Mesothelial cell of epicardium (in vitro differentiated cells): ENCODE measurements at regions not wholly inside any gene's neighbourhood (a gene's known extent, or its start where the extent isn't known, plus 50 kb on each side); places are given as distances from the start of the nearest gene placed in this dataset.

Source experiments
- DNase-seq, 2 experiments: peaks; one replicate each; pipeline ENCODE4 v3.0.0; 2021; ENCODE audit warnings: low spot score in 2 of 2; ENCODE audit not compliant: unreplicated experiment in 2 of 2
- H3K27ac Mint-ChIP-seq: 2 replicates; pipeline ENCODE4 v1.8.0; 2021; ENCODE audit warnings: mixed read lengths
- H3K27me3 Mint-ChIP-seq: 2 replicates; pipeline ENCODE4 v1.8.0; 2021; ENCODE audit warnings: low read depth, mixed read lengths
- H3K36me3 Mint-ChIP-seq: 2 replicates; pipeline ENCODE4 v1.8.0; 2021; ENCODE audit warnings: mixed read lengths
- H3K4me1 Mint-ChIP-seq: 2 replicates; pipeline ENCODE4 v1.8.0; 2021; ENCODE audit warnings: mixed read lengths
- H3K4me3 Mint-ChIP-seq: 2 replicates; pipeline ENCODE4 v1.8.0; 2021; ENCODE audit warnings: mild to moderate bottlenecking, moderate library complexity, mixed read lengths
- H3K9me3 Mint-ChIP-seq: 2 replicates; pipeline ENCODE4 v1.8.0; 2021; ENCODE audit warnings: mixed read lengths
- CTCF ChIP-seq: fragments of 200-600 bp; sonication (generic); IDR thresholded peaks from one replicate; pipeline ENCODE4 v1.5.0; 2021; ENCODE audit warnings: antibody characterized with exemption; ENCODE audit not compliant: unreplicated experiment

GRCh38 chr14:101233391-101233790 lies 327.9 kb upstream of the DIO3 start:
- no peaks in the 10 kb centered on the region for H3K36me3 Mint-ChIP-seq
- TF ChIP-seq CTCF, result no peak
- peak in 1 of 2 experiments; percentile 32 for DNase-seq
- no peak overlapping the region for H3K4me3 Mint-ChIP-seq
- H3K27me3 Mint-ChIP-seq, result peaks cover 4% of the 10 kb centered on the region
- H3K9me3 Mint-ChIP-seq, result no peaks in the 10 kb centered on the region
- peaks cover 25% of the 10 kb centered on the region for H3K4me1 Mint-ChIP-seq
- peak overlapping the region; percentile 25 for H3K27ac Mint-ChIP-seq

GRCh38 chr14:101233808-101234207 lies 327.5 kb upstream of the DIO3 start:
- H3K36me3 Mint-ChIP-seq, result no peaks in the 10 kb centered on the region
- H3K27me3 Mint-ChIP-seq, result peaks cover 4% of the 10 kb centered on the region
- no peaks in the 10 kb centered on the region for H3K9me3 Mint-ChIP-seq
- peak overlapping the region; percentile 25 for H3K27ac Mint-ChIP-seq
- peaks cover 23% of the 10 kb centered on the region for H3K4me1 Mint-ChIP-seq
- no peak for TF ChIP-seq CTCF
- no peak overlapping the region for H3K4me3 Mint-ChIP-seq
- peak in 1 of 2 experiments; percentile 20 for DNase-seq

GRCh38 chr14:101234244-101234937 lies 326.9 kb upstream of the DIO3 start:
- Mint-ChIP-seq H3K4me3 (no peak overlapping the region), H3K4me1 (peaks cover 21% of the 10 kb centered on the region)

GRCh38 chr14:101234999-101235334 lies 326.3 kb upstream of the DIO3 start:
- Mint-ChIP-seq H3K9me3 (no peaks in the 10 kb centered on the region), H3K36me3 (no peaks in the 10 kb centered on the region), H3K4me1 (peaks cover 21% of the 10 kb centered on the region), H3K4me3 (no peak overlapping the region), H3K27me3 (peaks cover 4% of the 10 kb centered on the region), H3K27ac (peak overlapping the region; percentile 60)
- no peak for TF ChIP-seq CTCF
- DNase-seq, result no peak

More at GRCh38 chr14:101234244-101234937, 326.9 kb upstream of the DIO3 start:
- Mint-ChIP-seq H3K36me3 (no peaks in the 10 kb centered on the region), H3K27me3 (peaks cover 4% of the 10 kb centered on the region), H3K27ac (no peak overlapping the region), H3K9me3 (no peaks in the 10 kb centered on the region)
- peak in 1 of 2 experiments; percentile 25 for DNase-seq
- TF ChIP-seq CTCF, result no peak

GRCh38 chr14:101235335-101236103 lies 325.8 kb upstream of the DIO3 start:
- Mint-ChIP-seq H3K4me1 (peaks cover 21% of the 10 kb centered on the region), H3K27ac (no peak overlapping the region), H3K4me3 (no peak overlapping the region), H3K9me3 (no peaks in the 10 kb centered on the region), H3K36me3 (no peaks in the 10 kb centered on the region), H3K27me3 (peaks cover 4% of the 10 kb centered on the region)
- peak; percentile 53 for TF ChIP-seq CTCF
- peak in 1 of 2 experiments; percentile 75 for DNase-seq
